A549 (cell line): ENCODE measurements at regions not wholly inside any gene's neighbourhood (a gene's known extent, or its start where the extent isn't known, plus 50 kb on each side); places are given as distances from the start of the nearest gene placed in this dataset.
A peak's percentile ranks its signal among the peaks of the same experiment; 100 is the strongest.

ENCODE experiments used
- ATAC-seq, 2 experiments: fragments of 200-7000 bp in 1 of 2; fragments of >200 bp in 1 of 2; cut with Nextera tagmentation in 1 of 2; cut with Tn5 transposase in 1 of 2; 3 replicates each; pipeline versions ENCODE4 v1.8.0 to v1.9.1; 2018 to 2020; ENCODE audit warnings: mild to moderate bottlenecking in 1 of 2, moderate library complexity in 1 of 2
- CTCF ChIA-PET: fragments of 300-600 bp; sonication (Branson Sonifier 250); formaldehyde crosslinking; extraction: SDS; loops from one replicate; lab custom pipeline; 2021; ENCODE audit warnings: antibody characterized with exemption, inconsistent platforms; lab: Yijun Ruan, JAX
- POLR2A ChIA-PET: fragments of 350-600 bp; formaldehyde crosslinking; extraction: SDS; loops from one replicate; lab custom pipeline; 2021; ENCODE audit warnings: antibody characterized with exemption, inconsistent platforms; lab: Yijun Ruan, JAX
- DNase-seq, 2 experiments: peaks; one replicate each; pipeline versions ENCODE4 v3.0.0 to v3.0.0-alpha.2; 2011 to 2016; ENCODE audit warnings: low read depth in 1 of 2, low spot score in 1 of 2
- FAIRE-seq: peaks from 2 replicates; lab custom pipeline; 2011; peaks lifted over from hg19 to GRCh38; lab: Jason Lieb, UNC
- H3K27ac ChIP-seq, 2 experiments: fragments of >200 bp; sonication (Bioruptor Twin); formaldehyde crosslinking; 3 replicates each; pipeline ENCODE4 v1.5.1; 2016 to 2017
- H3K4me1 ChIP-seq: fragments of >200 bp; sonication (Bioruptor Twin); formaldehyde crosslinking; 3 replicates; pipeline ENCODE4 v1.6.1; 2016
- H3K4me2 ChIP-seq: fragments of >200 bp; sonication (Bioruptor Twin); formaldehyde crosslinking; 3 replicates; pipeline ENCODE4 v1.6.1; 2016
- H3K4me3 ChIP-seq: fragments of >200 bp; sonication (Bioruptor Twin); formaldehyde crosslinking; 3 replicates; pipeline ENCODE4 v1.5.1; 2016
- H3K9me3 ChIP-seq: fragments of >200 bp; sonication (Bioruptor Twin); formaldehyde crosslinking; 3 replicates; pipeline ENCODE4 v1.6.1; 2016
- BCL3 ChIP-seq: fragments of >200 bp; sonication (Bioruptor Twin); formaldehyde crosslinking; IDR thresholded peaks from 3 replicates; pipeline ENCODE4 v1.6.1; 2016
- BHLHE40 ChIP-seq: IDR thresholded peaks from 2 replicates; pipeline ENCODE4 v1.6.1; 2012; ENCODE audit warnings: low read depth, low read length, inconsistent platforms
- CTCF ChIP-seq: fragments of >200 bp; sonication (Bioruptor Twin); formaldehyde crosslinking; IDR thresholded peaks from 3 replicates; pipeline ENCODE4 v1.5.1; 2016
- E2F6 ChIP-seq: IDR thresholded peaks from 2 replicates; pipeline ENCODE4 v1.6.1; 2012; ENCODE audit warnings: low read depth, borderline replicate concordance
- EHMT2 ChIP-seq: fragments of 200-600 bp; sonication (generic); IDR thresholded peaks from 2 replicates; pipeline ENCODE4 v1.6.1; 2016; ENCODE audit warnings: antibody characterized with exemption, low read depth, mild to moderate bottlenecking, moderate library complexity
- EP300 ChIP-seq, 2 experiments: fragments of >200 bp; sonication (Bioruptor Twin); formaldehyde crosslinking; IDR thresholded peaks; 2 replicates in 1 of 2; 3 replicates in 1 of 2; pipeline ENCODE4 v1.6.1; 2016 to 2017
- ESRRA ChIP-seq: fragments of 150-350 bp; IDR thresholded peaks from 2 replicates; pipeline ENCODE4 v1.6.1; 2014; ENCODE audit warnings: mild to moderate bottlenecking, low read length, borderline replicate concordance
- FOXS1 ChIP-seq: fragments of 250-450 bp; sonication (Bioruptor Pico); IDR thresholded peaks from 2 replicates; pipeline ENCODE4 v1.5.0; 2020; ENCODE audit warnings: mild to moderate bottlenecking, moderate library complexity
- HMGXB4 ChIP-seq: fragments of 250-450 bp; sonication (Bioruptor Pico); IDR thresholded peaks from 2 replicates; pipeline ENCODE4 v1.5.0; 2021; ENCODE audit warnings: mild to moderate bottlenecking, moderate library complexity, borderline replicate concordance
- HOXB13 ChIP-seq: fragments of 250-450 bp; sonication (Bioruptor Pico); IDR thresholded peaks from 2 replicates; pipeline ENCODE4 v1.5.0; 2020; ENCODE audit warnings: low read depth, mild to moderate bottlenecking, moderate library complexity
- JUNB ChIP-seq: fragments of >200 bp; sonication (Bioruptor Twin); formaldehyde crosslinking; IDR thresholded peaks from 2 replicates; pipeline ENCODE4 v1.6.1; 2016
- KDM1A ChIP-seq: fragments of 200-600 bp; sonication (generic); IDR thresholded peaks from 2 replicates; pipeline ENCODE4 v1.6.1; 2016; ENCODE audit warnings: low read depth, mild to moderate bottlenecking
- NPAS2 ChIP-seq: fragments of 250-450 bp; sonication (Bioruptor Pico); IDR thresholded peaks from 2 replicates; pipeline ENCODE4 v1.8.0; 2022; ENCODE audit warnings: mild to moderate bottlenecking, moderate library complexity, borderline replicate concordance
- NR3C1 ChIP-seq: fragments of >200 bp; sonication (Bioruptor Twin); formaldehyde crosslinking; IDR thresholded peaks from 3 replicates; pipeline ENCODE4 v1.6.1; 2017
- RAD21 ChIP-seq, 2 experiments: fragments of >200 bp in 1 of 2; sonication (Bioruptor Twin) in 1 of 2; formaldehyde crosslinking in 1 of 2; IDR thresholded peaks in 1 of 2; conservative IDR thresholded peaks in 1 of 2; 2 replicates in 1 of 2; 3 replicates in 1 of 2; pipeline ENCODE4 v1.6.1; 2012 to 2018; ENCODE audit warnings: inconsistent platforms in 1 of 2
- SMC3 ChIP-seq: fragments of >200 bp; sonication (Bioruptor Twin); formaldehyde crosslinking; IDR thresholded peaks from 3 replicates; pipeline ENCODE4 v1.6.1; 2018; ENCODE audit warnings: inconsistent platforms
- SREBF2 ChIP-seq: fragments of 450-650 bp; IDR thresholded peaks from 2 replicates; pipeline ENCODE4 v1.6.1; 2014; ENCODE audit warnings: mild to moderate bottlenecking, moderate library complexity
- TP53 ChIP-seq: fragments of 250-450 bp; sonication (Bioruptor Pico); IDR thresholded peaks from 2 replicates; pipeline ENCODE4 v1.5.0; 2021; ENCODE audit warnings: mild to moderate bottlenecking, moderate library complexity
- ZSCAN20 ChIP-seq: fragments of 250-450 bp; sonication (Bioruptor Pico); IDR thresholded peaks from 2 replicates; pipeline ENCODE4 v1.8.0; 2022; ENCODE audit warnings: mild to moderate bottlenecking, moderate library complexity
- WGBS: methylation state at CpG from one replicate; pipeline ENCODE4 v1.1.6; 2017; ENCODE audit errors: missing lambda C conversion rate; 5-methylcytosine and 5-hydroxymethylcytosine counted together

GRCh38 chr1:105785021-105785420 is 1271.5 kb upstream of the PRMT6 start:
- no peak for ATAC-seq
- Histone ChIP-seq H3K4me1 (no peaks in the 10 kb centered on the region), H3K4me3 (no peak overlapping the region), H3K9me3 (no peaks in the 10 kb centered on the region), H3K4me2 (no peak overlapping the region), H3K27ac (no peak overlapping the region)
- 13% methylated on average over 2 of the region's 2 CpGs for WGBS
- no peak for TF ChIP-seq JUNB
- TF ChIP-seq CTCF, result no peak
- TF ChIP-seq NR3C1, result no peak
- no peak for TF ChIP-seq SREBF2
- DNase-seq, result no peak
- ChIA-PET POLR2A (no interaction called here), CTCF (no interaction called here)
- FAIRE-seq, result no peak

GRCh38 chr1:105793536-105794146 is 1262.8 kb upstream of the PRMT6 start:
- DNase-seq (peak in 1 of 2 experiments; percentile 16), ATAC-seq (no peak), FAIRE-seq (no peak)
- WGBS, result 44% methylated on average over 1 of the region's 1 CpG
- ChIA-PET CTCF (no interaction called here), POLR2A (no interaction called here)
- Histone ChIP-seq H3K4me3 (no peak overlapping the region), H3K9me3 (no peaks in the 10 kb centered on the region), H3K4me1 (no peaks in the 10 kb centered on the region), H3K4me2 (no peak overlapping the region), H3K27ac (no peak overlapping the region)
- TF ChIP-seq EHMT2, result no peak
- TF ChIP-seq CTCF, result peak; percentile 15; the same call in 1 of the 3 replicates
- peak in 1 of 2 experiments; percentile 47; a peak in 2 of 5 replicates for TF ChIP-seq RAD21 (conservative IDR thresholded peaks at IDR 0.05 in 1 of 2, IDR thresholded peaks at IDR 0.05 in 1 of 2)
- TF ChIP-seq ZSCAN20 (CRISPR knock-in tag), result no peak
- no peak for TF ChIP-seq KDM1A

- FAIRE-seq (no peak), ATAC-seq (no peak), DNase-seq (no peak)
- H3K4me3 ChIP-seq, result no peak overlapping the region
- WGBS, result 2% methylated on average over 7 of the region's 32 CpGs
- CTCF ChIA-PET, result no interaction called here
- POLR2A ChIA-PET, result no interaction called here
- no peak overlapping the region for H3K4me2 ChIP-seq
- H3K27ac ChIP-seq, result no peak overlapping the region
- no peaks in the 10 kb centered on the region for H3K4me1 ChIP-seq
- H3K9me3 ChIP-seq, result no peaks in the 10 kb centered on the region
- no peak for TF ChIP-seq EP300 (IDR thresholded peaks at IDR 0.05)
- TF ChIP-seq NR3C1, result no peak
- no peak for TF ChIP-seq HMGXB4
- no peak for TF ChIP-seq BHLHE40
- no peak for TF ChIP-seq BCL3
- no peak for TF ChIP-seq RAD21 (conservative IDR thresholded peaks at IDR 0.05 in 1 of 2, IDR thresholded peaks at IDR 0.05 in 1 of 2)
- no peak for TF ChIP-seq TP53 (CRISPR knock-in tag)
- no peak for TF ChIP-seq E2F6
- TF ChIP-seq KDM1A, result no peak
- no peak for TF ChIP-seq HOXB13 (CRISPR knock-in tag)
- no peak for TF ChIP-seq SMC3
- TF ChIP-seq NPAS2, result no peak
- no peak for TF ChIP-seq FOXS1 (CRISPR knock-in tag)
- no peak for TF ChIP-seq ESRRA
Measured at GRCh38 chr1:105795741-105796140, 1260.7 kb upstream of the PRMT6 start.
